ENCODE measurements at regions not wholly inside any gene's neighbourhood (a gene's known extent, or its start where the extent isn't known, plus 50 kb on each side); places are given as distances from the start of the nearest gene placed in this dataset.

DNA sequence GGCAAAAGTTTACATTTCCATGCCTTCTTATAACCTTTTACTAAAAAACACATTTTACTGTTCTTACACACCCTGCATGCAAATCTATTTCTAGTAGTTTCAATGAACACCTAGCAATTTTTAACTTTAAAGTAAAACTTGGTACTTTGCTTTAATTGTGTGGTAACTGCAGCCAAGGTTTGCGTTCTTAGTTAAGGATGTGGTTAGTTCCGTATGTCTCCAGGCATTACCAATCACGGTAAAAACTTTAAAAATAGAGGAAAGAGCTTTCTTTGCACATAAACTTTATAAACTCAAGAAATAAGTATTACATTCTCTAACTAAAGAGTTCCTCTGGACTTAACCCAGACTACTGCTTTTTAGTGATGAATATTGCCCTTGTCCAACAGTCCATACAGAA lies 795.2 kb downstream of the SLC16A7 start:
- no peak for DNase-seq (ENCODE audit: extremely low read depth in 1 of 4, low spot score in 3 of 4)
- Histone ChIP-seq H3K36me3 (ENCODE audit: control insufficient read depth, insufficient read depth, low read length) (no peaks in the 10 kb centered on the region), H3K4me1 (replicated peaks in 1 of 2; ENCODE audit: control insufficient read depth in 2 of 2, insufficient read depth in 2 of 2, low read length in 2 of 2) (no peaks in the 10 kb centered on the region), H3K4me3 (no peak overlapping the region), H3K27me3 (ENCODE audit: control insufficient read depth in 2 of 2, insufficient read depth in 2 of 2, low read length in 2 of 2) (no peaks in the 10 kb centered on the region), H3K9me1 (ENCODE audit: control insufficient read depth, insufficient read depth, low read length) (no peaks in the 10 kb centered on the region), H4K20me1 (replicated peaks; ENCODE audit: control insufficient read depth, insufficient read depth, low read length) (no peaks in the 10 kb centered on the region), H3K9ac (ENCODE audit: insufficient read depth in 1 of 2, low read depth in 2 of 2, low read length in 2 of 2) (no peak overlapping the region), H3K4me2 (ENCODE audit: insufficient read depth, low read length) (no peak overlapping the region), H3K79me2 (ENCODE audit: control insufficient read depth, insufficient read depth, low read length) (no peaks in the 10 kb centered on the region), H3K27ac (ENCODE audit: extremely low read depth, low read depth, low read length) (no peak overlapping the region), H2AFZ (ENCODE audit: low read depth, low read length) (no peak overlapping the region), H3K9me3 (replicated peaks; ENCODE audit: control insufficient read depth, insufficient read depth, low read depth, low read length) (no peaks in the 10 kb centered on the region; the same call in 1 of the 2 replicates)
- POLR2A ChIA-PET = no interaction called here
- no peak for FAIRE-seq
- in situ Hi-C loops (cut with MboI) = no loop called here
- WGBS (ENCODE audit: insufficient coverage, low coverage, missing lambda C conversion rate) = 3% methylated on average over 3 of the region's 3 CpGs
- no peak for TF ChIP-seq SMARCB1 (IDR thresholded peaks at IDR 0.05; ENCODE audit: insufficient read length, low read depth)
- no peak for TF ChIP-seq ZNF239 (CRISPR knock-in tag; IDR thresholded peaks at IDR 0.05)
- CTCF ChIA-PET (ENCODE audit: low intra/inter-chr PET ratio) = no interaction called here
- no peak for ATAC-seq
- intact Hi-C loops (cut with micrococcal nuclease) = no loop called here
- no TSS peak for BruUV-seq (replicated peaks)

DNA sequence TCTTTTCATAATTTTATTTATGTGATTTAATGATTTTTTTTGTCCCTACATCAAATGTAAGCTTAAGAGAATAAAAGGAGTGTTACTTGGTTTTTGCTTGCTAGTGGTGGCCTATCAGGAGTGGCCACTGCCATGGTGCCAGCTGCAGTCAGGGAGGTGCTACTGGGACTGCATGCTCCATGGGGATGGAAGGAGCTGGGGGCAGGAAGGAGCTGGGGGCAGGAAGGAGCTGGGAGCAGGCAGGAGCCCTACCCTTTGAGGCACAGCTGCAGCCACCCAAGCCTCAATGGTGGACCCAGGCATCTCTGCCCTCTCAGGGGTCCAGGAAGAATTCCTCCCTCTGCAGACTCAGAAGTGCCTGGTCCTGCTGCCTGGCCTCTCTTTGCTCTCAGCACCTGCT lies 796.0 kb downstream of the SLC16A7 start:
- FAIRE-seq (no peak), ATAC-seq (no peak)
- CTCF ChIA-PET (ENCODE audit: low intra/inter-chr PET ratio) = interaction anchor here (0.7 kb wide), 1 partner anchor 312 kb away, joined by 3 read pairs; no protein-coding TSS in a partner anchor

More for the DNA sequence above, 796.0 kb downstream of the SLC16A7 start:
- no peak overlapping the region for H3K4me2 ChIP-seq (ENCODE audit: insufficient read depth, low read length)
- no peaks in the 10 kb centered on the region; the same call in 1 of the 2 replicates for H3K9me3 ChIP-seq (replicated peaks; ENCODE audit: control insufficient read depth, insufficient read depth, low read depth, low read length)
- no peak overlapping the region for H3K4me3 ChIP-seq
- H3K79me2 ChIP-seq (ENCODE audit: control insufficient read depth, insufficient read depth, low read length) = no peaks in the 10 kb centered on the region
- H3K4me1 ChIP-seq (replicated peaks in 1 of 2; ENCODE audit: control insufficient read depth in 2 of 2, insufficient read depth in 2 of 2, low read length in 2 of 2) = no peaks in the 10 kb centered on the region
- intact Hi-C loops (cut with micrococcal nuclease) = no loop called here
- no peak overlapping the region for H3K9ac ChIP-seq (ENCODE audit: insufficient read depth in 1 of 2, low read depth in 2 of 2, low read length in 2 of 2)
- H3K9me1 ChIP-seq (ENCODE audit: control insufficient read depth, insufficient read depth, low read length) = no peaks in the 10 kb centered on the region
- POLR2A ChIA-PET = no interaction called here
- DNase-seq (ENCODE audit: extremely low read depth in 1 of 4, low spot score in 3 of 4) = no peak
- no peaks in the 10 kb centered on the region for H4K20me1 ChIP-seq (replicated peaks; ENCODE audit: control insufficient read depth, insufficient read depth, low read length)
- no peak overlapping the region for H2AFZ ChIP-seq (ENCODE audit: low read depth, low read length)
- H3K36me3 ChIP-seq (ENCODE audit: control insufficient read depth, insufficient read depth, low read length) = no peaks in the 10 kb centered on the region
- H3K27ac ChIP-seq (ENCODE audit: extremely low read depth, low read depth, low read length) = no peak overlapping the region
- no peaks in the 10 kb centered on the region for H3K27me3 ChIP-seq (ENCODE audit: control insufficient read depth in 2 of 2, insufficient read depth in 2 of 2, low read length in 2 of 2)
- in situ Hi-C loops (cut with MboI) = no loop called here
- TF ChIP-seq SMARCA4 (IDR thresholded peaks at IDR 0.05) = no peak
- BruUV-seq (replicated peaks) = no TSS peak

Data from K562 (cell line).